HG02759 (cell line): ENCODE measurements at regions not wholly inside any gene's neighbourhood (a gene's known extent, or its start where the extent isn't known, plus 50 kb on each side); places are given as distances from the start of the nearest gene placed in this dataset.
"Not testable (repeated sequence)": the region's sequence is repeated elsewhere in the genome, so short reads cannot be mapped to it uniquely, and the experiment has no call there.

ENCODE experiments used
- ATAC-seq: cut with Tn5 transposase; IDR thresholded peaks from one replicate; pipeline ENCODE4 v1.9.1; 2021; ENCODE audit warnings: mild to moderate bottlenecking, moderate library complexity; ENCODE audit not compliant: unreplicated experiment

- no peak for ATAC-seq
Measured at GRCh38 chr4:178137732-178138471, 695.7 kb upstream of the AGA start.

DNA sequence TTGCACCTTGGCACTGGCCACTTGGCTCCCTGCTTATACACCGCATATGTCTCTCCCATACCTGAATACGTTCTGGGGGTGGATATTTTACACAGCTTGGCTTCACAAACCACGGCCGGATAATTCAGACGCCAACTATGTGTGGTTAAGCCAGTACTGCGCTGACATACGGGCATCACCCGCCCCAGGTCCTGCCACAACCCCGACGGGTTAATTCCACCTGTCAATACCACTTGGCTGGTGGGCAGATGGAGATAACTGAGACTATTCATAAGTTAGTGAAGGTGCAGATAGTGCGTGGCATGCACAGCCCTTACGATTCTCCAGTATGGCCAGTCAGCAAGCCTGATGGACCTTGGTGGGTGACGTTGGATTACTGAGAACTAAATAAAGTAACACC, 696.3 kb upstream of the AGA start:
- ATAC-seq = no peak

GRCh38 chr4:178140326-178140915, 698.2 kb upstream of the AGA start:
- ATAC-seq = no peak

DNA sequence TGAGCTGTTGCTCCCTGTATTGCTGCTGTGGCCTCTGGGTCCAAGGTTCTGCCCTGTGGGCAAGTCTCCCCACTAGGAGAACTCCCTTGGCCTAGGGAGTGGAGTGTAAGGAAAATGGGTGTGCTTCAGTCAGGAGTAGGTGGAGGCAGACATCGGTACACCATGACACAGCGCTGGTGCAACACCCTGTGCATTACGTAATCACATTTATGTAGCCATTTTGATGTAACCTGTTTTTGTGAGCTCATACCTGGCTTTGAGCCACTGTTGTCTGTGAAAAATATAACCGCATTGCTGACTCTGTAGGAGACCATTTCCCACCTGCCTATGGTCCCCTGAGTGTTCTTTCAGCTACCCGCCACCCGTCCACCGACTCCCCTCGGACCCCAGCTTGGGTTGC, 700.5 kb upstream of the AGA start:
- ATAC-seq = no peak

- ATAC-seq = no peak
Measured at GRCh38 chr4:178148106-178148505, 705.9 kb upstream of the AGA start.

DNA sequence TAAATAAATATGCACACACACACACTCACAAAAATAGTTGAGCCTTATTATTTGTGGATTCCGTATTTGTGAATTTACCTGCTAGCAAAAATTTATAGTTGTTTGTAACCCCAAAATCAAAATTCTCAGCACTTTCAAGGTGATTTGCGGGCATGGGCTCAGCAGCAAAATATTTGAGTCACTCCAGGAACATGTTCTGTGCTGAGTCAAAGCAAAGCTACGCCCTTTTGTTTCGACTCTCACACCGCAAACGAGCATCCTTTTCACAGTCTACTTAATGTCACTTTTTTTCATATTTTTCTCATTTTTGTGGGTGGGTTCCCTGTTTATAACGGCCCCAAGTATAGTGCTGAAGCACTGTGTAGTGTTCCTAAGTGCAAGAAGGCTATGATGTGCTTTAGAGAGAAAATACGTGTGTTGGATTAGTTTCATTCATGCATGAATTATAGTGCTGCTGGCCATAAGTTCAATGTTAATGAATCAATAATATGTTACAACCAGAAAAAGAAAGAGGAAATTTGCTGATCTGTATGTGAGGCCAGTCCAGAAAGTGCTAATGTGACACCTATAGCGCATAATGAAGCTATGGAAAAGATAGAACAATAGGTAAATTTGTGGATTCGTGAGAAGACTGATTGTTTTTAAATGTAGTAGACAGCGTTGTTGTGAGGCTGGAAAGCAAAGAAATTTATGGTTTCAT, 723.2 kb upstream of the AGA start:
- ATAC-seq = no peak

DNA sequence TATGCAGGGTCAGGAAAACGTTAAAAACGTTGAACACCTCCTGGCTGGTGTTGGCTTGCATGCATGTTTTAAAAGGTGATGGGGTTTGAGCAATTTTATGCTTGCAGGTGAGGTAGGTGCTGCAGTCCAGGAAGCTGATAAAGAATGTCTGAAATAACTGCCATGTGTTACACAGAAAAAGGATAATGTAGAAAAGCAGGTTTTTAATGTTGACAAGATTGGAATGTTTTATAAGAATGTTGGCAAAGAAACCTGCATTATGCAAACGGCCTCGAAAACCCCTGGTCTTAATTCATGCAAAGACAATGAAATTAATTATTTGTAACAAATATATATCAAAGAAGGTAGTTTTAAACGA, 723.7 kb upstream of the AGA start:
- ATAC-seq = no peak

DNA sequence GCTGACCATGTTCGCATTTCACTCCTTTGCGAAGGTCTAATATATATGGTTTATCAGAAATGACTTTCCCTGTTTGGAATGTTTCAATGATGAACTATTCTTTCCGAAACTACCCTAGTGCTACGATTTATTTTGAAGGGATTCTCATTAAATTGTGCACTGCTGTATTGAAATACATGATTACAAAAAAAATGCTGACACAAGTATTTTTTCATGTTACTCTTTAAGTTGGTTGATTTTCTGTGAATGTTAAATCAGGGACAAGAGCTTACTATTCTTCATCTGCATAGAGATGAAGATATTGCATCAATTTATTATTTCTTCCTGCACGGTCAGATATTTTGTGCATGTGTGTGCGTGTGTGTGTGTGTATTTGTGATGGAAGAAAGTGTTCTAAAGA, 731.5 kb upstream of the AGA start:
- no peak for ATAC-seq

DNA sequence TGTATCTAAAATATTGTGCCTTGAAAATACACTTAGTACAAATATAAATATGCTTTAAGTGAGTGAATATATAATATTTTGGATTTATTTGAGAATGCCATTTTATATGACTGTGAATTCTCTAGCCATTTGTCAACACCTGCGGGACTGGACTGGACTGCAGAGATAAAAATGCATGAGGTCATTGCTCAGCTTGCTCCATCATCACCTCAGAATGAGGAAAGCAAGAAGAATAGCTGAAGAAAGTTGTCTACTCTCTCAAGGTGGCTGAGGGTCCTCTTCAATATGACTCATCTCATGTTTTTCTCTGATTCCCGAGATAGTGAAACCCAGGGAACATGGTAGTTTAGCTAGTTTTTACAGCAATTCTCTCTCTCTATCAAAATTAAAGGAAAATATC, 732.5 kb upstream of the AGA start:
- ATAC-seq = no peak

DNA sequence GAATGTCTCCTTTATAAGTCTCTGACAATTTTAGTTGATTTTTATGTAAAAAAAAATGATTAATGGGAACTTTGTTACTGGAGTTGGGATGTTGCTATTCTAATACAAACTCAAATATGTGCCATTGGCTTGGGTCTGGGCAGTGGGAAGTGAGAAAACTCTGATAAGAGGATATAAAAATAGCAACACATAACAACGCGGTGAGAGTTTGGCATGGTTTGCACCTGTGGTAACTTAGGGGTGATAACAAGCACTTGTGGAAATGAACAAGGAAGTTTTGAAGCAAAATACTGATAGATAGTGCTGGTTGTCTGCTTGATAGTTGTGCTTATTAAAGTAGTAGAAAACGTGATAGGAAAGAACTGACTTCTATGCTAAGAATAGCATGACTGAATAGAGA, 743.3 kb upstream of the AGA start:
- no peak for ATAC-seq

GRCh38 chr4:178192611-178193010, 750.4 kb upstream of the AGA start:
- no peak for ATAC-seq

- no peak for ATAC-seq
Measured at GRCh38 chr4:178196751-178197374, 754.6 kb upstream of the AGA start.

DNA sequence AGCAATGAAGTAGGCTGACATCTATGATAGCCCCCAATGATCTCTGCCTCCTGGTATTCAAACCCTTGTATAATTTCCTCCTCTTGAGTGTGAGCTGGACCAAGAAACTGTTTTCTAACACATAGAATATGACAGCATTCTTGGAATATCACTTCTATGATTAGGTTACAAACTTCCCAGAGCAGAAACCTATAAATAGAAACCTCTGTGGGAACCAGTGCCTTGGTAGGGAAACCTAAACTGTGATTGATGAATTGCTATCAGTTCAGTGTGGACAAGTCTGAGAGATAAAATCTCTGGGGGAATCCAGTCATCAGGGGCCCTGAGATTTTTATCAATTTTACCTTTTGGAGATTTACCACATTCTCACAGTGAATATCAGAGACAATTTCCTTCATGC, 756.5 kb upstream of the AGA start:
- no peak for ATAC-seq

DNA sequence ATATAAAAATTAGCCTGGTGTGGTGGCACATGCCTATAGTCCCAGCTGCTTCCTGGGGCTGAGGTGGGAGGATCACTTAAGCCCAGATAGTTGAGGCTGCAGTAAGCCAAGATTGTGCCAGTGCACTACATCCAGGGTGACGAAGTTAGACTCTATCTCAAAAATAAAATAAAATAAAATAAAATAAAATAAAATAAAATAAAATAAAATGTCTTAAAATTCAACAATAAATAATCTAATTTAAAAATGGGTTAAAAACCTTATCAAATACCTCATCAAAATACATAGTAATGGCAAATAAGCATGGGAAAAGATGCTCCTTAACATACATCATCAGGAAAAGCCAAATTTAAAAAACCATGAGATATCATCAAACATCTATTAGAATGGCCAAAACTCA, 760.2 kb upstream of the AGA start:
- ATAC-seq = no peak

- no peak for ATAC-seq
Measured at GRCh38 chr4:178205826-178206225, 763.6 kb upstream of the AGA start.

DNA sequence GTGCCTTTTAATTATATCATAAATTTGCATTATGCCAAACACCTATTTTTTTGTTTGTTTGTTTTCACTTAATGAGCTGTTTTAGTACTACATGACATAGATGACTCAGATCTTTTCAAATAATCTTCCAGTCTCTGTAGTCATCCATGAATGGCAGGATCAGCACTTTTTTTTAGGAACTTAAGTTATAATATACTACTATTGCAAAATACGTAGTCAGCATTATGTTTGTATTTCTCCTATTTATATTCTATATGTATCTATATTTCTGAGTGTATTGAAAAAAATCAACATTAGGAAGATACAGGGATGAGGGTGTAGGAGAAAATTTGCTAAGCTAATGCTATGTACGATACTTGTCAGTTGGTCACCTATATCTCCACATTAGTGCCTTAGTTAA, 773.1 kb upstream of the AGA start:
- ATAC-seq = no peak

DNA sequence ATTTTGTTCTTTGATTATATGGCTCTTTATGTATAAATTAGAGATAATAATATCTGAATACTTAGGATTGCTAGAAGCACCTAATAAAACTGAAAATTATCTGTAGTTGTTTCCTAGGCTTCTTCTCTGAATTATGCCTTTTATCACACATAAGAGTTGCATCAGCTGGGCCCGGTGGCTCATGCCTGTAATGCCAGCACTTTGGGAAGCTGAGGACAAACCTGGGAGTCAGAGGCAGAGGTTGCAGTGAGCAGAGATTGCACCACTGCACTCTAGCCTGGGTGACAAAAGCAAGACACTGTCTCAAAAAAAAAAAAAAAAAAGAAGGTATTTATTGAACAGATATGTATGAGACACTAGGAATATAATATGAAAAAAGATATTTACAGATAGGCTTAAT, 773.5 kb upstream of the AGA start:
- ATAC-seq = no peak

- ATAC-seq = not testable (repeated sequence)
Measured at GRCh38 chr4:178226421-178226820, 784.2 kb upstream of the AGA start.

- no peak for ATAC-seq
Measured at GRCh38 chr4:178233906-178234305, 791.7 kb upstream of the AGA start.

- no peak for ATAC-seq
Measured at GRCh38 chr4:178240891-178241290, 798.7 kb upstream of the AGA start.

- no peak for ATAC-seq
Measured at GRCh38 chr4:178241601-178242118, 799.4 kb upstream of the AGA start.

GRCh38 chr4:178242655-178243054, 800.4 kb upstream of the AGA start:
- no peak for ATAC-seq
